Hematopoietic multipotent progenitor cell treated with erythropoietin and hydrocortisone succinate and interleukin-3 and kit ligand, for 8 days (in vitro differentiated cells): ENCODE measurements at regions not wholly inside any gene's neighbourhood (a gene's known extent, or its start where the extent isn't known, plus 50 kb on each side); places are given as distances from the start of the nearest gene placed in this dataset.
"Not testable (repeated sequence)": the region's sequence is repeated elsewhere in the genome, so short reads cannot be mapped to it uniquely, and the experiment has no call there.

Experiments
- DNase-seq: peaks from one replicate; pipeline ENCODE4 v3.0.0-alpha.2; 2015

- no peak for DNase-seq
Measured at GRCh38 chr6:135655055-135655454, 157.5 kb upstream of the AHI1 start.

- DNase-seq = no peak
Measured at GRCh38 chr6:135657207-135657606, 159.7 kb upstream of the AHI1 start.

- no peak for DNase-seq
Measured at GRCh38 chr6:135658481-135658880, 160.9 kb upstream of the AHI1 start.

- DNase-seq = no peak
Measured at GRCh38 chr6:135658916-135659315, 161.4 kb upstream of the AHI1 start.

GRCh38 chr6:135664527-135664926 is 167.0 kb upstream of the AHI1 start:
- DNase-seq = no peak

- no peak for DNase-seq
Measured at GRCh38 chr6:135665935-135666334, 168.4 kb upstream of the AHI1 start.

- DNase-seq = no peak
Measured at GRCh38 chr6:135667691-135668455, 170.3 kb upstream of the AHI1 start.

GRCh38 chr6:135672256-135672655 is 174.7 kb upstream of the AHI1 start:
- DNase-seq = no peak

- DNase-seq = no peak
Measured at GRCh38 chr6:135673501-135674309, 176.2 kb upstream of the AHI1 start.

GRCh38 chr6:135675026-135675425 is 176.5 kb upstream of the PDE7B start:
- DNase-seq = no peak

GRCh38 chr6:135675862-135676261 is 175.6 kb upstream of the PDE7B start:
- DNase-seq = peak; percentile 68

- DNase-seq = no peak
Measured at GRCh38 chr6:135680964-135681913, 170.3 kb upstream of the PDE7B start.

GRCh38 chr6:135686784-135687301 is 164.7 kb upstream of the PDE7B start:
- no peak for DNase-seq

- not testable (repeated sequence) for DNase-seq
Measured at GRCh38 chr6:135688476-135688875, 163.0 kb upstream of the PDE7B start.

GRCh38 chr6:135692426-135692825 is 159.1 kb upstream of the PDE7B start:
- DNase-seq = no peak

- no peak for DNase-seq
Measured at GRCh38 chr6:135693811-135694370, 157.6 kb upstream of the PDE7B start.

- no peak for DNase-seq
Measured at GRCh38 chr6:135699705-135700104, 151.8 kb upstream of the PDE7B start.

GRCh38 chr6:135701426-135701825 is 150.1 kb upstream of the PDE7B start:
- DNase-seq = no peak

GRCh38 chr6:135703007-135703406 is 148.5 kb upstream of the PDE7B start:
- DNase-seq = no peak

GRCh38 chr6:135703621-135704020 is 147.9 kb upstream of the PDE7B start:
- DNase-seq = no peak

GRCh38 chr6:135707426-135707825 is 144.1 kb upstream of the PDE7B start:
- DNase-seq = no peak

- no peak for DNase-seq
Measured at GRCh38 chr6:135710042-135710441, 141.5 kb upstream of the PDE7B start.

- no peak for DNase-seq
Measured at GRCh38 chr6:135722190-135722589, 129.3 kb upstream of the PDE7B start.
